Liver (tissue), 3 donors: ENCODE measurements at regions not wholly inside any gene's neighbourhood (a gene's known extent, or its start where the extent isn't known, plus 50 kb on each side); places are given as distances from the start of the nearest gene placed in this dataset.

Source experiments
- ATF3 ChIP-seq: IDR thresholded peaks from 2 replicates; pipeline ENCODE4 v1.6.1; 2016; ENCODE audit warnings: antibody characterized with exemption
- CTCF ChIP-seq: fragments of 150-350 bp; IDR thresholded peaks from 2 replicates; pipeline ENCODE4 v1.5.1; 2017; ENCODE audit warnings: improper control_type of control experiment, low read depth, low read length; ENCODE audit not compliant: missing input control
- FOXA1 ChIP-seq: IDR thresholded peaks from 2 replicates; pipeline ENCODE4 v1.6.1; 2016; ENCODE audit warnings: antibody characterized with exemption
- HNF4G ChIP-seq: IDR thresholded peaks from 2 replicates; pipeline ENCODE4 v1.6.1; 2016; ENCODE audit warnings: antibody characterized with exemption
- MAX ChIP-seq: IDR thresholded peaks from 2 replicates; pipeline ENCODE4 v1.6.1; 2016; ENCODE audit warnings: antibody characterized with exemption
- donor health status: healthy.
- donor health status: healthy.

- TF ChIP-seq CTCF (no peak), ATF3 (no peak), MAX (no peak), FOXA1 (no peak), HNF4G (no peak)
Measured at GRCh38 chr2:146986161-146986560, 858.7 kb upstream of the ACVR2A start.
